ENCODE measurements at regions not wholly inside any gene's neighbourhood (a gene's known extent, or its start where the extent isn't known, plus 50 kb on each side); places are given as distances from the start of the nearest gene placed in this dataset.

DNA sequence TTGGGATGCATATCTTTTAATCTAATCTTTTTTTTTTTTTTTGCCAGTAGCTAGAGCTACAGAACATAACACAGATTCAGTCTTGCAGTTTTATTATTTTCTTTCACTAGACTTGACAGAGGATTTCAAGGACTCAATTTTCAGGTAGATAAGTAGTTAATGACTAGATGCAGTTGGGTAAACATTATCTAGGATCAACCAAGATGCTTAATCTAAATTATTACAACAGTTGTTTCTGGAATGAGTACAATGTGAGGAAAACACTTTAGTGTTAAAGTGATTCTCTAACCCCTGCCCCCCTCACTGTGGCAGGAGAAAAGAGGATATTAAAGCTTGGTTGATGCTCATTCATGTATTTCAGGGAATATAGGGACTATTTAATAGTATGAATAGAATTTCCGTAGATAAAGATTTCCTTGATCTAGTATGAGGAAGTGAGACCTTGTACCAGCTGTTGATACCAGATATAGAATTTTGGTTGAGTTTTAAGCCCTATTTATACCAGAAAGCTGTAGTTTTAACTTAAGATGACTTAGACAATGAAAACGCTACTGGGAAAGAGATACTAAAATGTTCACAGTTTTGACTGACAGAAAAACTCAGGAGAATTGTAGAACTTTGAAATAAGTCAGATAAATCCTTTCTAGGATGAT lies 389.0 kb upstream of the C2CD4B start:
- ChIA-PET CTCF (interaction anchor here (1.0 to 1.5 kb wide), 2 partner anchors 11 to 94 kb away, joined by 3 read pairs; no protein-coding TSS in a partner anchor), POLR2A (no interaction called here)
- Histone ChIP-seq H3K27me3 (ENCODE audit: control insufficient read depth, insufficient read depth, low read length) (no peaks in the 10 kb centered on the region), H3K36me3 (ENCODE audit: control insufficient read depth, insufficient read depth, low read length) (no peaks in the 10 kb centered on the region), H3K4me3 (ENCODE audit: low read depth, low read length) (no peak overlapping the region)
- DNase-seq (ENCODE audit: low read depth), result no peak
- TF ChIP-seq, protein P1, sequence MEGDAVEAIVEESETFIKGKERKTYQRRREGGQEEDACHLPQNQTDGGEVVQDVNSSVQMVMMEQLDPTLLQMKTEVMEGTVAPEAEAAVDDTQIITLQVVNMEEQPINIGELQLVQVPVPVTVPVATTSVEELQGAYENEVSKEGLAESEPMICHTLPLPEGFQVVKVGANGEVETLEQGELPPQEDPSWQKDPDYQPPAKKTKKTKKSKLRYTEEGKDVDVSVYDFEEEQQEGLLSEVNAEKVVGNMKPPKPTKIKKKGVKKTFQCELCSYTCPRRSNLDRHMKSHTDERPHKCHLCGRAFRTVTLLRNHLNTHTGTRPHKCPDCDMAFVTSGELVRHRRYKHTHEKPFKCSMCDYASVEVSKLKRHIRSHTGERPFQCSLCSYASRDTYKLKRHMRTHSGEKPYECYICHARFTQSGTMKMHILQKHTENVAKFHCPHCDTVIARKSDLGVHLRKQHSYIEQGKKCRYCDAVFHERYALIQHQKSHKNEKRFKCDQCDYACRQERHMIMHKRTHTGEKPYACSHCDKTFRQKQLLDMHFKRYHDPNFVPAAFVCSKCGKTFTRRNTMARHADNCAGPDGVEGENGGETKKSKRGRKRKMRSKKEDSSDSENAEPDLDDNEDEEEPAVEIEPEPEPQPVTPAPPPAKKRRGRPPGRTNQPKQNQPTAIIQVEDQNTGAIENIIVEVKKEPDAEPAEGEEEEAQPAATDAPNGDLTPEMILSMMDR (IDR thresholded peaks at IDR 0.05; ENCODE audit: insufficient read depth, low read depth, low read length), result no peak

DNA sequence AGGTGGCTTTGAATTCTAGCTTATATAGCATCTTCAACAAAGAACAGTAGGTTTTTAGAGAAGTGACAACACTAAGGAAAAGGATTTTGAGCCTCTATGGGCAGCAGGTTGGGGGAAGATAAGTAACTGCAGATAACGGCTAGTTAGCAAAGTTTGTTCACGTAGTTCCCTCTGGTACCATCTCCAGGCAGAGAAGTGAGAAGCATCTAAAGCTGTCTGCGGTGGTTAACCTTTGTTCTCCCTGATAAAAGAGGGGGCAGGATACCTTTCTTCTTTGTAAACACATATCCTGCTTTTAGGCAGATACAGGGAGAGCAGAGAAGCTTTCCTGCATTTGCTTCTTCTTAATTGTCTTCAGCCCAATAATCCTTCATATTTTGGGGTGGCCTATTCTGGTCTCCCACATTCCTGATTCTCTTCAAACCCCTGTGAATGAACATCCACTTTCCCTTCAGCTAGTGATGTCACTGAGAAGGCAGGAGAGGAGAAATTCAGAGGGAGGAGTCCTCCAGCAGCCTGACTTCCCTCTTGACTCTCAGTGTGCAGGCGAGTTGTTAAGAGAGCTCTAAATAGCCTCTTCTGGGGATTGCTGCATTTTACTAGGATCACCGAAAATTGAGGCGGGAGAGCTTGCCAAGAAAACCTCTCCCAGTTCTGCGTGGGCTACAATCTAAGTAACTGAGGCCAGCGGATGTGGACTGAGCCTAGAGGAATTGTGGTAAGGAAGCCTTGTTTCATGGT lies 393.7 kb upstream of the C2CD4B start:
- ChIA-PET CTCF (interaction anchor here (1.0 to 3.0 kb wide), 5 partner anchors 10 to 168 kb away, joined by 3 to 10 read pairs (median 4); no protein-coding TSS in a partner anchor), POLR2A (no interaction called here)
- DNase-seq (ENCODE audit: low read depth), result peak; percentile 20
- TF ChIP-seq, protein P1 (IDR thresholded peaks at IDR 0.05; ENCODE audit: insufficient read depth, low read depth, low read length), result no peak
- no peak overlapping the region for H3K4me3 ChIP-seq (ENCODE audit: low read depth, low read length)
- no peaks in the 10 kb centered on the region for H3K36me3 ChIP-seq (ENCODE audit: control insufficient read depth, insufficient read depth, low read length)
- H3K27me3 ChIP-seq (ENCODE audit: control insufficient read depth, insufficient read depth, low read length), result no peaks in the 10 kb centered on the region; the same call in 1 of the 2 replicates

DNA sequence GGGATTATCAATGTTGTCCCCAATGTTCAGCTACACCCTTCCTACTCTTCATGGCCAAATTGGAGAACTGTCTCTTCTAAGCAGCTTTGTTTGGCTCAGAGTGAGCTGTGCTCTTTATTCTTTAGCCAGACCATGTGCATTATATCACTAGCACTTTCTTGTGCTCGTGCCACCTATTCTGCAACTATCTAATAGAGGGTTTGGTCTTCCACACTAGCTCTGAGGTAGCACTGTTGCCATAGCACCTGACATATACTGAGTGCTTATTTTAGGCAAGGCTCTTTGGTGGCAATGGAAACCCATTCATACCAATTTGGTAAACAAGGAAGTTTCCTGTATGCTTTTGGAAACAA lies 394.3 kb upstream of the C2CD4B start:
- POLR2A ChIA-PET, result no interaction called here
- TF ChIP-seq, protein P1 (IDR thresholded peaks at IDR 0.05; ENCODE audit: insufficient read depth, low read depth, low read length), result no peak
- CTCF ChIA-PET, result interaction anchor here (1.6 to 3.0 kb wide), 2 partner anchors 10 to 168 kb away, joined by 4 to 10 read pairs; no protein-coding TSS in a partner anchor
- Histone ChIP-seq H3K27me3 (ENCODE audit: control insufficient read depth, insufficient read depth, low read length) (no peaks in the 10 kb centered on the region; the same call in none of the 2 replicates), H3K36me3 (ENCODE audit: control insufficient read depth, insufficient read depth, low read length) (no peaks in the 10 kb centered on the region), H3K4me3 (ENCODE audit: low read depth, low read length) (no peak overlapping the region)
- DNase-seq (ENCODE audit: low read depth), result no peak

DNA sequence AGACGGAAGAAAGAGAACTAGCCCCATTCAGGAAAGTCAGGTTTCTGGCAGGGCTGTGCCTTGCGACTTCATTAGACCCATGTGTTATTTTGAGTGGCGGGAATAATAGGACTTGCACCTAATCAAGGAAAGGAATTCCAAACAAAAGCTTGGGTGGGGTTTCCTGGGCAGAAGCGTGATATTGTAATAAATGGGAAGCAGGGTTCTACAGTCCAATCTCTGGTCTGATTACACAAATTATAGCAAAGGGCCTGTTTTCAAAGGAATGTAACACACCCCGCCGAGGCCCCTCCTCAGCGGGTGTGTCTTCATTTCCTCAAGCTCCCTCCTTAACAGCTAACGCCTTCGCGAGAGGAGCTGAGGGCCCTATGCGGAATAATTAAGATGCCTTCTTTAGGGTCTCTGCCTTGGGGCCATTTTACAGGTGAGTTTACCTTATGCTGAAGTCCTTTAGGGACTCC lies 396.0 kb upstream of the C2CD4B start:
- Histone ChIP-seq H3K36me3 (ENCODE audit: control insufficient read depth, insufficient read depth, low read length) (no peaks in the 10 kb centered on the region), H3K27me3 (ENCODE audit: control insufficient read depth, insufficient read depth, low read length) (no peaks in the 10 kb centered on the region; the same call in none of the 2 replicates), H3K4me3 (ENCODE audit: low read depth, low read length) (no peak overlapping the region)
- ChIA-PET POLR2A (no interaction called here), CTCF (interaction anchor here (0.7 kb wide), 1 partner anchor 11 kb away, joined by 3 read pairs; no protein-coding TSS in a partner anchor)
- TF ChIP-seq, protein P1 (IDR thresholded peaks at IDR 0.05; ENCODE audit: insufficient read depth, low read depth, low read length), result no peak
- no peak for DNase-seq (ENCODE audit: low read depth)

- no peak for DNase-seq (ENCODE audit: low read depth)
- TF ChIP-seq, protein P1 (IDR thresholded peaks at IDR 0.05; ENCODE audit: insufficient read depth, low read depth, low read length), result no peak
- CTCF ChIA-PET, result interaction anchor here (0.7 kb wide), 1 partner anchor 11 kb away, joined by 3 read pairs; no protein-coding TSS in a partner anchor
Measured at GRCh38 chr15:62561571-62561970, 396.5 kb upstream of the C2CD4B start.

More at GRCh38 chr15:62561571-62561970, 396.5 kb upstream of the C2CD4B start:
- no peaks in the 10 kb centered on the region; the same call in none of the 2 replicates for H3K27me3 ChIP-seq (ENCODE audit: control insufficient read depth, insufficient read depth, low read length)
- POLR2A ChIA-PET, result no interaction called here
- H3K36me3 ChIP-seq (ENCODE audit: control insufficient read depth, insufficient read depth, low read length), result no peaks in the 10 kb centered on the region
- H3K4me3 ChIP-seq (ENCODE audit: low read depth, low read length), result no peak overlapping the region
